ENCODE measurements at regions not wholly inside any gene's neighbourhood (a gene's known extent, or its start where the extent isn't known, plus 50 kb on each side); places are given as distances from the start of the nearest gene placed in this dataset.

DNA sequence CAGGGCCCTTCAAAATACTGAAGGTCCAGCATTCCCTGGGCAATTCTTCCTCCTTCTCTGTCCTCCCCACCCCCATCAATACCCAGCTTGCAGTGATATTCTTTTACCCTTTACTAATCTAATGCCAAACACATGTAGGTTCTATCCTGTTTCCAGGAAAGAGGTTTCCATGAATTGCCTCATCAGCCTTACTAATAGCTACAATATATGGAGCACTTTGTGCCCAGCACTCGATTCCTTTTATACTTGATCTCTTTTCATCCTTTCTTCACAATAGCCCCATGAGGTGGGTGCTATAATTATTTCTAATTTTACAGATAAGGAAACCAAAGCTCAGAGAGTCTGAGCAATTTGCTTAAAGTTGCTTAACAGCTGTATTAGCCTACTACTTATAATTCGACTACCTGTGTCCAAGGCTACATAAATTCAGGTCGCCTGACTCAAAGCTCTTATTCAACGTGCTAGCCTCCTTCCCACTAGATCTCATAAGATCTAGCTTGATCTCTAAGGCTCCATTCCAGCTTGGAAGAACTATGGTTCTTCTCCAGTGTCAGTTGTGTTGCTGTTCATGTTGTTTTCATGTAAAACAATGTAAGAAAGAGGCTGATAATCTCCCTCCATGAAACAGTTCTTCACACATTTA, 229.6 kb upstream of the PGRMC2 start:
- no peak for TF ChIP-seq EZH2phosphoT487 (IDR thresholded peaks at IDR 0.05; ENCODE audit: insufficient read depth, low read depth)
- no peak for TF ChIP-seq EZH2 (IDR thresholded peaks at IDR 0.05; ENCODE audit: insufficient read depth, poor library complexity, severe bottlenecking)

Measured in GM23248 (cell line).